Neural progenitor cell (in vitro differentiated cells): ENCODE measurements at regions not wholly inside any gene's neighbourhood (a gene's known extent, or its start where the extent isn't known, plus 50 kb on each side); places are given as distances from the start of the nearest gene placed in this dataset.
"Not testable (repeated sequence)": the region's sequence is repeated elsewhere in the genome, so short reads cannot be mapped to it uniquely, and the experiment has no call there.

Source experiments
- DNase-seq: peaks from one replicate; pipeline ENCODE4 v3.0.0-alpha.2; 2016; ENCODE audit warnings: low spot score
- H2AFZ ChIP-seq: fragments of 200-600 bp; sonication (generic); replicated peaks from 2 replicates; pipeline ENCODE4 v1.6.1; 2016; ENCODE audit warnings: antibody characterized with exemption
- H3F3A ChIP-seq: fragments of 200-600 bp; sonication (generic); 2 replicates; pipeline ENCODE4 v1.6.1; 2016; ENCODE audit warnings: antibody characterized with exemption, low read depth
- H3K27ac ChIP-seq: fragments of 200-600 bp; sonication (generic); 2 replicates; pipeline ENCODE4 v1.5.1; 2016; ENCODE audit warnings: mild to moderate bottlenecking
- H3K27me3 ChIP-seq: fragments of 200-600 bp; sonication (generic); 2 replicates; pipeline ENCODE4 v1.6.1; 2016; ENCODE audit warnings: mild to moderate bottlenecking, moderate library complexity
- H3K36me3 ChIP-seq: fragments of 200-600 bp; sonication (generic); 2 replicates; pipeline ENCODE4 v1.5.1; 2016
- H3K4me1 ChIP-seq: fragments of 200-600 bp; sonication (generic); 2 replicates; pipeline ENCODE4 v1.6.1; 2016; ENCODE audit warnings: mixed run types
- H3K4me2 ChIP-seq: fragments of 200-600 bp; sonication (generic); 2 replicates; pipeline ENCODE4 v1.6.1; 2016
- H3K4me3 ChIP-seq: fragments of 200-600 bp; sonication (generic); 2 replicates; pipeline ENCODE4 v1.5.1; 2016
- H3K79me2 ChIP-seq: fragments of 200-600 bp; sonication (generic); 2 replicates; pipeline ENCODE4 v1.6.1; 2016; ENCODE audit warnings: low read depth
- H3K9ac ChIP-seq: fragments of 200-600 bp; sonication (generic); 2 replicates; pipeline ENCODE4 v1.6.1; 2016
- H3K9me3 ChIP-seq: fragments of 200-600 bp; sonication (generic); 2 replicates; pipeline ENCODE4 v1.5.1; 2016; ENCODE audit warnings: low read depth
- H4K20me1 ChIP-seq: fragments of 200-600 bp; sonication (generic); 2 replicates; pipeline ENCODE4 v1.6.1; 2016; ENCODE audit warnings: low read depth
- H3K27ac Mint-ChIP-seq: 3 replicates; pipeline ENCODE4 v1.8.0; 2021; ENCODE audit warnings: mixed read lengths
- H3K27me3 Mint-ChIP-seq: 2 replicates; pipeline ENCODE4 v1.8.0; 2022; ENCODE audit warnings: low read depth, mild to moderate bottlenecking, inconsistent platforms, moderate library complexity, mixed read lengths; ENCODE audit not compliant: insufficient read depth
- H3K36me3 Mint-ChIP-seq: 3 replicates; pipeline ENCODE4 v1.8.0; 2021; ENCODE audit warnings: mixed read lengths
- H3K4me1 Mint-ChIP-seq: 3 replicates; pipeline ENCODE4 v1.8.0; 2021; ENCODE audit warnings: mixed read lengths
- H3K4me3 Mint-ChIP-seq: 3 replicates; pipeline ENCODE4 v1.8.0; 2021; ENCODE audit warnings: mild to moderate bottlenecking, moderate library complexity, mixed read lengths
- H3K9me3 Mint-ChIP-seq: 3 replicates; pipeline ENCODE4 v1.8.0; 2020; ENCODE audit warnings: mixed read lengths
- EZH2 ChIP-seq: fragments of 200-600 bp; sonication (generic); IDR thresholded peaks from 2 replicates; pipeline ENCODE4 v1.6.1; 2017; ENCODE audit warnings: antibody characterized with exemption, mild to moderate bottlenecking, moderate library complexity
- EZH2phosphoT487 ChIP-seq: fragments of 200-600 bp; sonication (generic); IDR thresholded peaks from 2 replicates; pipeline ENCODE4 v1.6.1; 2017; ENCODE audit warnings: antibody characterized with exemption
- TF ChIP-seq, protein P1 (sequence below): fragments of 200-600 bp; sonication (generic); IDR thresholded peaks from 2 replicates; pipeline ENCODE4 v1.5.1; 2017; ENCODE audit warnings: antibody characterized with exemption, mild to moderate bottlenecking

DNA sequence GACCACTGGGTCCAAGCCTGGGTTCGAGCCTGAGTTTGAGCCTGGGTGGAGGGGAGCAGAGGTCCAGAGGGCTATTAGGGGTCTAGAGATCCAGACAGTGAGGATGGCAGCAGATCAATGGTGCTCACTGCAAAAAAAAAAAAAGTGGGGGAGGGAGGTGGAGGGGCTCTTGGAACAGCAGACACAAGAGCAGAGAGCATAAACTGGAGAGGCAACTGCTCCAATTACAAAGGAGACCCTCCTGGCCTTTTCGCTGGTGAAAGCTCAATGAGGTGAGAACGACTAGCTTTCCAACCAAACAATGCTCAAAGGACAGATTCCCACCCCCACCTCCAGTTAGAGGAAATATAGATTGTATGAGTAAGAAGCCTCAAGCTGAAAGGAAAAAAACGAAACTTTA lies 124.2 kb upstream of the TSPAN8 start:
- DNase-seq: peak; percentile 36
- TF ChIP-seq EZH2 (no peak), EZH2phosphoT487 (no peak)
- Histone ChIP-seq H3K27ac (no peak overlapping the region), H3K4me3 (no peak overlapping the region), H3K36me3 (no peaks in the 10 kb centered on the region), H3F3A (no peaks in the 10 kb centered on the region), H3K9ac (no peak overlapping the region), H3K9me3 (no peaks in the 10 kb centered on the region), H3K4me2 (peak overlapping the region; percentile 19), H3K27me3 (no peaks in the 10 kb centered on the region), H2AFZ (peak overlapping the region; percentile 32), H3K79me2 (no peaks in the 10 kb centered on the region), H3K4me1 (peaks cover 9% of the 10 kb centered on the region), H4K20me1 (no peaks in the 10 kb centered on the region)
- H3K36me3 Mint-ChIP-seq: no peaks in the 10 kb centered on the region
- no peaks in the 10 kb centered on the region for H3K27me3 Mint-ChIP-seq
- peaks cover 7% of the 10 kb centered on the region for H3K4me1 Mint-ChIP-seq
- H3K9me3 Mint-ChIP-seq: no peaks in the 10 kb centered on the region
- H3K4me3 Mint-ChIP-seq: no peak overlapping the region
- H3K27ac Mint-ChIP-seq: no peak overlapping the region

DNA sequence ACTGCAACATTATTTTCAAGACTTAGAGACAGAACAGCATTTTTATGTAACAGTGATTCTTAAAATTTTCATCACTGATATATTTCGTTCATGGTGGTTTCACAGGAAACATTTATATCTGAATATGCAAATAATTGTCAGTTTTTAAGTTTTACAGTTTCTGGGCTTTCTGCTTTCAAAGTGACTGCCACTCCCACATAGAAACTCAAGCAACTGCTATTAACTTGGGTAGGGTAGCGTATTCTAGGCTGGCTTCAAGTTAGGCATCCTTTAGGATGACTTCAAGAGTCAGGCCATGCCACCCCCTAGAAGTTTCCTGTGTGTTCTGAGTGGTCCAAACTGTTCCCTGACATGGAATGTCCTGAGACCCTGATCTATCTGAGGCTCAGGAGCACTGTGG lies 123.6 kb upstream of the TSPAN8 start:
- no peaks in the 10 kb centered on the region for H3K27me3 Mint-ChIP-seq
- H3F3A ChIP-seq: no peaks in the 10 kb centered on the region
- H3K27ac Mint-ChIP-seq: no peak overlapping the region
- H3K4me3 Mint-ChIP-seq: no peak overlapping the region
- peaks cover 9% of the 10 kb centered on the region for H3K4me1 ChIP-seq
- no peak overlapping the region for H3K27ac ChIP-seq
- H3K27me3 ChIP-seq: no peaks in the 10 kb centered on the region
- TF ChIP-seq EZH2: no peak
- TF ChIP-seq, protein P1, sequence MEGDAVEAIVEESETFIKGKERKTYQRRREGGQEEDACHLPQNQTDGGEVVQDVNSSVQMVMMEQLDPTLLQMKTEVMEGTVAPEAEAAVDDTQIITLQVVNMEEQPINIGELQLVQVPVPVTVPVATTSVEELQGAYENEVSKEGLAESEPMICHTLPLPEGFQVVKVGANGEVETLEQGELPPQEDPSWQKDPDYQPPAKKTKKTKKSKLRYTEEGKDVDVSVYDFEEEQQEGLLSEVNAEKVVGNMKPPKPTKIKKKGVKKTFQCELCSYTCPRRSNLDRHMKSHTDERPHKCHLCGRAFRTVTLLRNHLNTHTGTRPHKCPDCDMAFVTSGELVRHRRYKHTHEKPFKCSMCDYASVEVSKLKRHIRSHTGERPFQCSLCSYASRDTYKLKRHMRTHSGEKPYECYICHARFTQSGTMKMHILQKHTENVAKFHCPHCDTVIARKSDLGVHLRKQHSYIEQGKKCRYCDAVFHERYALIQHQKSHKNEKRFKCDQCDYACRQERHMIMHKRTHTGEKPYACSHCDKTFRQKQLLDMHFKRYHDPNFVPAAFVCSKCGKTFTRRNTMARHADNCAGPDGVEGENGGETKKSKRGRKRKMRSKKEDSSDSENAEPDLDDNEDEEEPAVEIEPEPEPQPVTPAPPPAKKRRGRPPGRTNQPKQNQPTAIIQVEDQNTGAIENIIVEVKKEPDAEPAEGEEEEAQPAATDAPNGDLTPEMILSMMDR: no peak
- TF ChIP-seq EZH2phosphoT487: no peak
- no peak for DNase-seq
- peak overlapping the region; percentile 19 for H3K4me2 ChIP-seq
- H3K4me3 ChIP-seq: no peak overlapping the region
- no peaks in the 10 kb centered on the region for H3K9me3 ChIP-seq
- no peaks in the 10 kb centered on the region for H3K36me3 Mint-ChIP-seq
- no peak overlapping the region for H3K9ac ChIP-seq
- H4K20me1 ChIP-seq: no peaks in the 10 kb centered on the region
- peak overlapping the region; percentile 32 for H2AFZ ChIP-seq
- no peaks in the 10 kb centered on the region for H3K36me3 ChIP-seq
- H3K79me2 ChIP-seq: no peaks in the 10 kb centered on the region
- H3K4me1 Mint-ChIP-seq: peaks cover 7% of the 10 kb centered on the region
- no peaks in the 10 kb centered on the region for H3K9me3 Mint-ChIP-seq

DNA sequence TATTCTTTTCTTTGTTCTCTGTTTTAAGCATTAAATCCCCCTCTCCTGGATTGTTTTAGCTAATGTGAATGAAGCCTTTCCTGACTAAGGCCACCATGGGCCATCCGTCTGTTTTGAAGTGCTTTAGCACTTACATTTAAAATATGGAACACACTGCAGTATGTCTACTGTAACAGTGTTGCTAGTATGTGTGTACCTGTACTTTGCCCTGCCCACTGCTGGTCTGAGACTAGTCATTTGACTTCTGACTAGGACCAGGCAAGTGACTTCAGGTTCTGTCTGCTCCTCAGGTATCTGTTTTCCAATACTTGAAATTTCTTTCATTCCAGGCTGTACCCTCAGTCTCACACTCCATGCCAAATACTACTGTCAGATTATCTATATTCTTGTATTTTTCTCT lies 120.1 kb upstream of the TSPAN8 start:
- no peak for TF ChIP-seq EZH2phosphoT487
- TF ChIP-seq EZH2: no peak
- TF ChIP-seq, protein P1: no peak

DNA sequence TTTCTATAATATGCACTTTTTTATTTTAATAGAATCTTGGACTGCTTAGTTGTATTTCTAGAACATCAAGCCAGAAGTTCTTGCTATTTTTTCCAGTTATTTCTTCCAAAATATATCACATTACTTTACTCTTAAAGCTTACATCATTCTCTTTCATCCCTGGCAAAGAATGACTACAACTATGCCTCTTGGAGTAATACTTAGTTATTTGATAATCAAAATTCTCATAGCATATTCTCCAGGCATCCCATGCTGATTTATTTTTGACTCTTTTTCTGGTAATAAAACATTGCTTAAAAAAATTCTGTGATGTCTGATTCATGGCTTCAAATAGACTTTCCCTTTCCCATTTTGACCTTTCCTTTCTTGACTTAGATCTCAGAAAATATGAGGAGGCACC lies 118.7 kb upstream of the TSPAN8 start:
- H4K20me1 ChIP-seq: no peaks in the 10 kb centered on the region
- no peak overlapping the region for H3K9ac ChIP-seq
- no peak overlapping the region for H3K4me2 ChIP-seq
- DNase-seq: no peak
- peaks cover under 1% of the 10 kb centered on the region for H3K4me1 Mint-ChIP-seq
- H3K36me3 ChIP-seq: no peaks in the 10 kb centered on the region
- H3K27me3 ChIP-seq: no peaks in the 10 kb centered on the region
- no peaks in the 10 kb centered on the region for H3K4me1 ChIP-seq
- H3K9me3 ChIP-seq: no peaks in the 10 kb centered on the region
- TF ChIP-seq EZH2phosphoT487: no peak
- TF ChIP-seq, protein P1: no peak
- TF ChIP-seq EZH2: no peak
- no peaks in the 10 kb centered on the region for H3K36me3 Mint-ChIP-seq
- no peak overlapping the region for H3K27ac ChIP-seq
- no peaks in the 10 kb centered on the region for H3K9me3 Mint-ChIP-seq
- no peak overlapping the region for H3K4me3 Mint-ChIP-seq
- no peak overlapping the region for H3K27ac Mint-ChIP-seq
- no peak overlapping the region for H2AFZ ChIP-seq
- H3K79me2 ChIP-seq: no peaks in the 10 kb centered on the region
- H3F3A ChIP-seq: no peaks in the 10 kb centered on the region
- no peak overlapping the region for H3K4me3 ChIP-seq
- H3K27me3 Mint-ChIP-seq: no peaks in the 10 kb centered on the region

More for the DNA sequence above, 120.1 kb upstream of the TSPAN8 start:
- Mint-ChIP-seq H3K36me3 (no peaks in the 10 kb centered on the region), H3K27me3 (no peaks in the 10 kb centered on the region), H3K4me1 (peaks cover 7% of the 10 kb centered on the region), H3K9me3 (no peaks in the 10 kb centered on the region), H3K4me3 (no peak overlapping the region), H3K27ac (no peak overlapping the region)
- H3K27ac ChIP-seq: no peak overlapping the region
- H3K4me3 ChIP-seq: no peak overlapping the region
- H3K79me2 ChIP-seq: no peaks in the 10 kb centered on the region
- no peak overlapping the region for H3K9ac ChIP-seq
- no peaks in the 10 kb centered on the region for H4K20me1 ChIP-seq
- peaks cover 9% of the 10 kb centered on the region for H3K4me1 ChIP-seq
- H3K27me3 ChIP-seq: no peaks in the 10 kb centered on the region
- no peak for DNase-seq
- no peaks in the 10 kb centered on the region for H3F3A ChIP-seq
- no peaks in the 10 kb centered on the region for H3K36me3 ChIP-seq
- H3K4me2 ChIP-seq: no peak overlapping the region
- H3K9me3 ChIP-seq: no peaks in the 10 kb centered on the region
- H2AFZ ChIP-seq: no peak overlapping the region

DNA sequence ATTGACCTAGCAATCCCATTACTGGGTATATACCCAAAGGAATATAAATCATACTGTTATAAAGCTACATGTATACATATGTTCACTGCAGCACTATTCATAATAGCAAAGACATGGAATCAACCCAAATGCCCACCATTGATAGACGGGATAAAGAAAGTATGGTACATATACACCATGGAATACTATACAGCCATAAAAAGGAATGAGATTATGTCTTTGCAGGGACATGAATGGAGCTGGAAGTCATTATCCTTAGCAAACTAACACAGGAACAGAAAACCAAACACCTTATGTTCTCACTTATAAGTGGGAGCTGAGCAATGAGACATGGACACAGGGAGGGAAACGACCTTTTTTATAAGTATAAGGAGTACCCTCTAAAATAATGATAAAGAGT lies 113.0 kb upstream of the TSPAN8 start:
- not testable (repeated sequence) for H3K27ac ChIP-seq, H3K36me3 ChIP-seq, H3K27me3 Mint-ChIP-seq, H3K9ac ChIP-seq, H3K79me2 ChIP-seq, H3K4me2 ChIP-seq, H3K4me3 ChIP-seq, H3K4me3 Mint-ChIP-seq, H3K9me3 ChIP-seq, H3K4me1 ChIP-seq, H3K4me1 Mint-ChIP-seq, DNase-seq, H4K20me1 ChIP-seq, H3K27ac Mint-ChIP-seq, H3F3A ChIP-seq, H3K9me3 Mint-ChIP-seq, H2AFZ ChIP-seq, H3K27me3 ChIP-seq, H3K36me3 Mint-ChIP-seq
